ENCODE measurements at regions not wholly inside any gene's neighbourhood (a gene's known extent, or its start where the extent isn't known, plus 50 kb on each side); places are given as distances from the start of the nearest gene placed in this dataset.

GRCh38 chr3:124297062-124297980 lies 305.4 kb upstream of the ROPN1 start:
- H3K4me3 ChIP-seq (ENCODE audit: low read length): no peak overlapping the region
- H3K4me1 ChIP-seq (ENCODE audit: control insufficient read depth, low read length): no peaks in the 10 kb centered on the region
- no peaks in the 10 kb centered on the region for H3K9me3 ChIP-seq (ENCODE audit: control insufficient read depth, insufficient read depth, low read length)
- H3K36me3 ChIP-seq (ENCODE audit: control insufficient read depth, low read length): no peaks in the 10 kb centered on the region
- no peaks in the 10 kb centered on the region for H3F3A ChIP-seq (ENCODE audit: control insufficient read depth, insufficient read depth)
- H3K27ac ChIP-seq (ENCODE audit: low read depth, low read length): no peak overlapping the region
- no peaks in the 10 kb centered on the region for H3K9me2 ChIP-seq (replicated peaks; ENCODE audit: control insufficient read depth, low read length)
- no peaks in the 10 kb centered on the region for H4K20me1 ChIP-seq (ENCODE audit: control insufficient read depth, insufficient read depth, low read depth, low read length)
- H3K27me3 ChIP-seq (ENCODE audit: control insufficient read depth, low read length): peaks cover 13% of the 10 kb centered on the region
- no peak overlapping the region for H3K4me2 ChIP-seq (ENCODE audit: low read length)
- no peak for TF ChIP-seq CTCF (IDR thresholded peaks at IDR 0.05; ENCODE audit: low read depth, low read length, poor library complexity, severe bottlenecking)
- TF ChIP-seq EZH2phosphoT487 (IDR thresholded peaks at IDR 0.05; ENCODE audit: borderline replicate concordance, low read length): no peak
- no peaks in the 10 kb centered on the region for H3K79me2 ChIP-seq (ENCODE audit: control insufficient read depth, low read length)

- H3K79me2 ChIP-seq (ENCODE audit: control insufficient read depth, low read length): no peaks in the 10 kb centered on the region
- no peak for TF ChIP-seq CTCF (IDR thresholded peaks at IDR 0.05; ENCODE audit: low read depth, low read length, poor library complexity, severe bottlenecking)
- H4K20me1 ChIP-seq (ENCODE audit: control insufficient read depth, insufficient read depth, low read depth, low read length): no peaks in the 10 kb centered on the region
- no peaks in the 10 kb centered on the region for H3K36me3 ChIP-seq (ENCODE audit: control insufficient read depth, low read length)
- no peak overlapping the region for H3K4me2 ChIP-seq (ENCODE audit: low read length)
- H3K9me3 ChIP-seq (ENCODE audit: control insufficient read depth, insufficient read depth, low read length): no peaks in the 10 kb centered on the region
- H3K27me3 ChIP-seq (ENCODE audit: control insufficient read depth, low read length): peaks cover 13% of the 10 kb centered on the region
- H3K4me3 ChIP-seq (ENCODE audit: low read length): no peak overlapping the region
- no peaks in the 10 kb centered on the region for H3F3A ChIP-seq (ENCODE audit: control insufficient read depth, insufficient read depth)
- no peak overlapping the region for H3K27ac ChIP-seq (ENCODE audit: low read depth, low read length)
- no peaks in the 10 kb centered on the region for H3K4me1 ChIP-seq (ENCODE audit: control insufficient read depth, low read length)
- no peaks in the 10 kb centered on the region for H3K9me2 ChIP-seq (replicated peaks; ENCODE audit: control insufficient read depth, low read length)
Measured at GRCh38 chr3:124298301-124298700, 306.4 kb upstream of the ROPN1 start.

GRCh38 chr3:124298951-124299350 lies 307.0 kb upstream of the ROPN1 start:
- Histone ChIP-seq H3K4me3 (ENCODE audit: low read length) (no peak overlapping the region), H3K27ac (ENCODE audit: low read depth, low read length) (no peak overlapping the region), H3K4me1 (ENCODE audit: control insufficient read depth, low read length) (no peaks in the 10 kb centered on the region), H3K9me3 (ENCODE audit: control insufficient read depth, insufficient read depth, low read length) (no peaks in the 10 kb centered on the region), H4K20me1 (ENCODE audit: control insufficient read depth, insufficient read depth, low read depth, low read length) (no peaks in the 10 kb centered on the region), H3K27me3 (ENCODE audit: control insufficient read depth, low read length) (peaks cover 13% of the 10 kb centered on the region), H3K79me2 (ENCODE audit: control insufficient read depth, low read length) (no peaks in the 10 kb centered on the region), H3F3A (ENCODE audit: control insufficient read depth, insufficient read depth) (no peaks in the 10 kb centered on the region), H3K9me2 (replicated peaks; ENCODE audit: control insufficient read depth, low read length) (no peaks in the 10 kb centered on the region), H3K4me2 (ENCODE audit: low read length) (no peak overlapping the region), H3K36me3 (ENCODE audit: control insufficient read depth, low read length) (no peaks in the 10 kb centered on the region)
- TF ChIP-seq EZH2phosphoT487 (IDR thresholded peaks at IDR 0.05; ENCODE audit: borderline replicate concordance, low read length) (no peak), CTCF (IDR thresholded peaks at IDR 0.05; ENCODE audit: low read depth, low read length, poor library complexity, severe bottlenecking) (no peak)

Data from DOHH2 (cell line).